Natural killer cell (primary cell): ENCODE measurements at regions not wholly inside any gene's neighbourhood (a gene's known extent, or its start where the extent isn't known, plus 50 kb on each side); places are given as distances from the start of the nearest gene placed in this dataset.
"Not testable (repeated sequence)": the region's sequence is repeated elsewhere in the genome, so short reads cannot be mapped to it uniquely, and the experiment has no call there.

Experiments
- ATAC-seq, 3 donors: fragments of 150-1000 bp in 2 of 3; fragments of 200-7000 bp in 1 of 3; cut with Tn5 transposase; 1 replicate in 1 of 3; 2 replicates in 2 of 3; pipeline ENCODE4 v1.10.0; 2021; ENCODE audit warnings: mild to moderate bottlenecking in 2 of 3, moderate library complexity in 2 of 3
- DNase-seq, 2 donors: peaks; one replicate each; pipeline versions ENCODE4 v3.0.0 to v3.0.0-alpha.2; 2013 to 2021; ENCODE audit warnings: mixed read lengths in 1 of 2
- H3K27ac ChIP-seq: one replicate; pipeline ENCODE4 v1.5.1; 2013; ENCODE audit warnings: mild to moderate bottlenecking, low read length
- H3K27me3 ChIP-seq: one replicate; pipeline ENCODE4 v1.6.1; 2013; ENCODE audit warnings: low read length; ENCODE audit not compliant: control insufficient read depth, insufficient read depth
- H3K36me3 ChIP-seq: one replicate; pipeline ENCODE4 v1.6.1; 2013; ENCODE audit warnings: low read length; ENCODE audit not compliant: control insufficient read depth, insufficient read depth
- H3K4me1 ChIP-seq: one replicate; pipeline ENCODE4 v1.6.1; 2013; ENCODE audit warnings: low read length; ENCODE audit not compliant: control insufficient read depth, insufficient read depth
- H3K4me3 ChIP-seq: one replicate; pipeline ENCODE4 v1.5.1; 2013; ENCODE audit warnings: low read length
- H3K9me3 ChIP-seq: one replicate; pipeline ENCODE4 v1.6.1; 2013; ENCODE audit warnings: low read length; ENCODE audit not compliant: control insufficient read depth, insufficient read depth
- H3K27ac Mint-ChIP-seq, 2 donors: one replicate each; pipeline ENCODE4 v1.8.0; 2022; ENCODE audit warnings: mild to moderate bottlenecking in 2 of 2, mixed read lengths in 2 of 2, moderate library complexity in 1 of 2
- H3K27me3 Mint-ChIP-seq, 2 donors: one replicate each; pipeline ENCODE4 v1.8.0; 2022; ENCODE audit warnings: low read depth in 2 of 2, mixed read lengths in 2 of 2
- H3K36me3 Mint-ChIP-seq: one replicate; pipeline ENCODE4 v1.8.0; 2022; ENCODE audit warnings: mixed read lengths
- H3K4me1 Mint-ChIP-seq, 2 donors: one replicate each; pipeline ENCODE4 v1.8.0; 2022; ENCODE audit warnings: mixed read lengths in 2 of 2
- H3K4me3 Mint-ChIP-seq: one replicate; pipeline ENCODE4 v1.8.0; 2022; ENCODE audit warnings: mild to moderate bottlenecking, moderate library complexity, mixed read lengths
- H3K9me3 Mint-ChIP-seq, 2 donors: one replicate each; pipeline ENCODE4 v1.8.0; 2022; ENCODE audit warnings: mixed read lengths in 2 of 2
- WGBS: methylation state at CpG from one replicate; pipeline ENCODE4 v1.1.7; 2013; ENCODE audit warnings: missing lambda C conversion rate; ENCODE audit not compliant: insufficient coverage; 5-methylcytosine and 5-hydroxymethylcytosine counted together
- intact Hi-C: fragments of 100-400 bp; cut with micrococcal nuclease; formaldehyde crosslinking; loops from one replicate; pipeline ENCODE4 v1.14.2; 2022
- TF ChIP-seq, protein P1 (sequence below): fragments of 200-600 bp; IDR thresholded peaks from one replicate; pipeline ENCODE4 v1.8.0; 2022; ENCODE audit warnings: antibody characterized with exemption

DNA sequence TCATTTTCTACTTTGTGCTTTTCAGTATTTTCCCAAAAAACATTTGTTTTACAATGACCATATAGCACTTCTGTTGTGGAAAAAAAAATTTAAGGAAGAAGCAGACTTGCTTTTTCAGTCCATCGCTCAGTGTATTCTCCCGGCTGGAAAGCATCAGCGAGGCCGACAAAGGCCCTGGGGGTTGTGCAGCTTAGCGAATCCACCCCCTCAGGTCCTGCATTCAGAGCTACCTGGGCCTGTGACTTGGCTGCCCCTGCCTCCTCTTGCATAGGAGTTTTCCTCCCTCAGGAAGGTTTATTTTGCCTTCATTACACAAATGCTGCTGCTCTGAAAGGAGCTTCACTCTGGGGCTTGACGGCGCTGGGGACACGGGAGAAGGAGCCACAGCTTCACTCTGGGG is 244.4 kb upstream of the MGAT5 start:
- DNase-seq (no peak), ATAC-seq (no peak)
- 87% methylated on average over 7 of the region's 8 CpGs for WGBS
- intact Hi-C loops: no loop called here
- Mint-ChIP-seq H3K9me3 (no peaks in the 10 kb centered on the region), H3K4me3 (no peak overlapping the region), H3K4me1 (no peaks in the 10 kb centered on the region), H3K27ac (no peak overlapping the region), H3K36me3 (no peaks in the 10 kb centered on the region), H3K27me3 (peaks cover 3 to 17% of the 10 kb centered on the region in 2 donors)
- Histone ChIP-seq H3K27ac (no peak overlapping the region), H3K36me3 (no peaks in the 10 kb centered on the region), H3K4me3 (no peak overlapping the region), H3K27me3 (no peaks in the 10 kb centered on the region), H3K4me1 (no peaks in the 10 kb centered on the region), H3K9me3 (no peaks in the 10 kb centered on the region)
- TF ChIP-seq, protein P1, sequence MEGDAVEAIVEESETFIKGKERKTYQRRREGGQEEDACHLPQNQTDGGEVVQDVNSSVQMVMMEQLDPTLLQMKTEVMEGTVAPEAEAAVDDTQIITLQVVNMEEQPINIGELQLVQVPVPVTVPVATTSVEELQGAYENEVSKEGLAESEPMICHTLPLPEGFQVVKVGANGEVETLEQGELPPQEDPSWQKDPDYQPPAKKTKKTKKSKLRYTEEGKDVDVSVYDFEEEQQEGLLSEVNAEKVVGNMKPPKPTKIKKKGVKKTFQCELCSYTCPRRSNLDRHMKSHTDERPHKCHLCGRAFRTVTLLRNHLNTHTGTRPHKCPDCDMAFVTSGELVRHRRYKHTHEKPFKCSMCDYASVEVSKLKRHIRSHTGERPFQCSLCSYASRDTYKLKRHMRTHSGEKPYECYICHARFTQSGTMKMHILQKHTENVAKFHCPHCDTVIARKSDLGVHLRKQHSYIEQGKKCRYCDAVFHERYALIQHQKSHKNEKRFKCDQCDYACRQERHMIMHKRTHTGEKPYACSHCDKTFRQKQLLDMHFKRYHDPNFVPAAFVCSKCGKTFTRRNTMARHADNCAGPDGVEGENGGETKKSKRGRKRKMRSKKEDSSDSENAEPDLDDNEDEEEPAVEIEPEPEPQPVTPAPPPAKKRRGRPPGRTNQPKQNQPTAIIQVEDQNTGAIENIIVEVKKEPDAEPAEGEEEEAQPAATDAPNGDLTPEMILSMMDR: no peak

DNA sequence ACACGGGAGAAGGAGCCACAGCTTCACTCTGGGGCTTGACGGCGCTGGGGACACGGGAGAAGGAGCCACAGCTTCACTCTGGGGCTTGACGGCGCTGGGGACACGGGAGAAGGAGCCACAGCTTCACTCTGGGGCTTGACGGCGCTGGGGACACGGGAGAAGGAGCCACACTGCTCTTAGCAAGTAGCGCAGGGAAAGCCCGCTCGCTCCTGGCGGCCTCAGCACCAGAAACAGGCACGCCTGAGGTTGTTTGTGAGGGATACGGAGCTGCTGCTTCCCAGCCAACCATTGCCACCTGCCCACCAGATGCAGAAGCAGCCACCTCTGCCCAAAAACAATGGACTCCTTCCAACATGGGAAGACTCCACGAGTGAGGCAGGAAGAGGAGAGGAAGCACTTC is 244.0 kb upstream of the MGAT5 start:
- not testable (repeated sequence) for ATAC-seq, H3K27me3 ChIP-seq
- WGBS: 84% methylated on average over 10 of the region's 17 CpGs

DNA sequence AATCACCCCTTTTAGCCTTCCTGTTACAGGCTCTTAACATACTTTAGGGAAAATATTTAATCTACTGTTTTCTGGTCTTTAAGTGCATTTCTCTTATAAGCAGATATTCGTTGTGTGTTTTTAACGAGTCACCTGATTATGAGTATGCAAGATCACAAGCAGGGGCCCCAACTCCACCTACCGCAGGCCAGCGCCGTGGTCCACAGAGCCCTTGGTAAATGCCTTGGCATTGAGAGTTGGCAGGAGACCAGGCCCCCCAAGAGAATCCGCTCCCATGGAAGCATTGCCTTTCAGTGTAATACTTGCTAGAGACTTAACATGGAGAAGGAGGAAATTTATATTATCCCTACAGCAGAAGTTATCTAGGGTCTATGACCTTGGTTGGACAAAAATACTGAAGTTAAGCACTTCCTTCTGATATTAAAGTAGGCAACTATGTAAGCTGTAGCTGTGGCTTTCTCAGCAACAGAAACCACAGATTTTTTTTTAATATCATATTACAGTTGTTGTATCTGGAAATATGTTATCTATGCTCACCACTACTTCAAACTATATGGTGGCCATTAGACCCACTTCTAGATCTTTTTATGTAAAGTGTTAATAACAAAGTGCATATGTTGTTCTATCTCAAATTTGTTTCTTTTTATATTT is 241.8 kb upstream of the MGAT5 start:
- no peaks in the 10 kb centered on the region for H3K4me1 Mint-ChIP-seq
- H3K36me3 Mint-ChIP-seq: no peaks in the 10 kb centered on the region
- H3K27ac Mint-ChIP-seq: no peak overlapping the region
- H3K9me3 ChIP-seq: no peaks in the 10 kb centered on the region
- H3K4me3 ChIP-seq: no peak overlapping the region
- DNase-seq: no peak
- no peak for ATAC-seq
- H3K4me3 Mint-ChIP-seq: no peak overlapping the region
- no peaks in the 10 kb centered on the region for H3K9me3 Mint-ChIP-seq
- WGBS: 90% methylated on average over 6 of the region's 6 CpGs
- TF ChIP-seq, protein P1: no peak
- intact Hi-C loops: no loop called here
- no peaks in the 10 kb centered on the region for H3K4me1 ChIP-seq
- H3K36me3 ChIP-seq: no peaks in the 10 kb centered on the region
- no peaks in the 10 kb centered on the region for H3K27me3 ChIP-seq
- H3K27me3 Mint-ChIP-seq: peaks cover 3 to 8% of the 10 kb centered on the region in 2 donors
- H3K27ac ChIP-seq: no peak overlapping the region

More for the DNA sequence above, 244.0 kb upstream of the MGAT5 start:
- H3K27ac Mint-ChIP-seq, intact Hi-C loops, H3K4me1 Mint-ChIP-seq, H3K27ac ChIP-seq, H3K4me1 ChIP-seq, DNase-seq, H3K9me3 Mint-ChIP-seq, H3K36me3 ChIP-seq, H3K9me3 ChIP-seq, H3K4me3 ChIP-seq, H3K36me3 Mint-ChIP-seq, H3K4me3 Mint-ChIP-seq: not testable (repeated sequence)
- peaks cover 3 to 17% of the 10 kb centered on the region in 2 donors for H3K27me3 Mint-ChIP-seq

DNA sequence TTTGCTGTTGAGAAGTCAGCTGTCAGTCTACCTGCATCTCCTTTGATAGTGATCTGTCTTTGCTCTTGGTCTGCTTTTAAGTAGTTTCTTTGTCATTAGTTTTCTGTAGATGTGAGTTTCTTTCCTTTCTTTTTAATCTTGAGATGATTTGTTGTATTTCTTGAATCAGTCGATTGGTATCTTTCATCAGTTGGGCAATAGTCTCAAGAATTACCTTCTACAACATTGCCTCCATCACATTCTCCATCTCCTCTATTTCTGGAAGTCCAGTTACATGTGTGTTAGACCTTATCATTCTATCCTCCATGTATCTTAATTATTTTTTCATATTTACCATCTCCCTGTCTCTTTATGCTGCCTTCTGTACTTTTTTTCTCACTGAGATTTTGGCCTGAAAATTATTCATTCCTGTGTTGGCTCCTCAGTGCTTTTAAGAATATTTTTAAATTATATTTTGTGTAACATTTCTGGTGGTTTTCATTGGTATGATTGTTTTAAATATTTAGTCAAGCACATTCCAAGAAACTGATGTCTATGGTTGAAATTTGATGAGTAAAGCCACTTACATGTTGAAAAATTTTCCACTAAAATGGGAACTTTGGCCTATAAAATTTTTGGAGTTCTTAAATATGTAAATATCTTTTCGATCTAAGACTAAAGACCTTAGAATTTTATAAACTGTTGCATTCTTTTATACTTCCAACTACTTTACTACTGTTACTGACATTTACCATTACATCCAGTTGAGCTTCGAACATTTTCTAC is 239.5 kb upstream of the MGAT5 start:
- 88% methylated on average over 1 of the region's 3 CpGs for WGBS

More for the DNA sequence above, 239.5 kb upstream of the MGAT5 start:
- H3K9me3 Mint-ChIP-seq: no peaks in the 10 kb centered on the region
- Histone ChIP-seq H3K36me3 (no peaks in the 10 kb centered on the region), H3K27me3 (no peaks in the 10 kb centered on the region), H3K27ac (no peak overlapping the region), H3K4me3 (no peak overlapping the region), H3K4me1 (no peaks in the 10 kb centered on the region), H3K9me3 (no peaks in the 10 kb centered on the region)
- peaks cover 3 to 6% of the 10 kb centered on the region in 2 donors for H3K27me3 Mint-ChIP-seq
- TF ChIP-seq, protein P1: no peak
- H3K4me1 Mint-ChIP-seq: no peaks in the 10 kb centered on the region
- no peaks in the 10 kb centered on the region for H3K36me3 Mint-ChIP-seq
- ATAC-seq: no peak
- intact Hi-C loops: no loop called here
- H3K4me3 Mint-ChIP-seq: no peak overlapping the region
- DNase-seq: no peak
- H3K27ac Mint-ChIP-seq: no peak overlapping the region
